AG10803 (cell line): ENCODE measurements at regions not wholly inside any gene's neighbourhood (a gene's known extent, or its start where the extent isn't known, plus 50 kb on each side); places are given as distances from the start of the nearest gene placed in this dataset.
A peak's percentile ranks its signal among the peaks of the same experiment; 100 is the strongest.

Experiments
- DNase-seq: peaks from one replicate; pipeline ENCODE4 v3.0.0; 2010; ENCODE audit warnings: low read depth
- H3K4me3 ChIP-seq: 2 replicates; pipeline ENCODE4 v1.5.1; 2011; ENCODE audit warnings: mild to moderate bottlenecking, low read length, control low read depth
- CTCF ChIP-seq: conservative IDR thresholded peaks from 2 replicates; pipeline ENCODE4 v1.5.1; 2011; ENCODE audit warnings: mild to moderate bottlenecking, low read length, control low read depth, inconsistent platforms

GRCh38 chr2:120902592-120902991, 166.9 kb downstream of the GLI2 start:
- no peak for TF ChIP-seq CTCF
- no peak overlapping the region for H3K4me3 ChIP-seq
- DNase-seq = no peak

- no peak for DNase-seq
- H3K4me3 ChIP-seq = no peak overlapping the region
- no peak for TF ChIP-seq CTCF
Observed at GRCh38 chr2:120904379-120904778, 168.7 kb downstream of the GLI2 start.

GRCh38 chr2:120904830-120905234, 169.2 kb downstream of the GLI2 start:
- no peak overlapping the region for H3K4me3 ChIP-seq
- no peak for DNase-seq
- TF ChIP-seq CTCF = no peak

- no peak overlapping the region for H3K4me3 ChIP-seq
- TF ChIP-seq CTCF = no peak
- no peak for DNase-seq
Observed at GRCh38 chr2:120905298-120905697, 169.6 kb downstream of the GLI2 start.

GRCh38 chr2:120905824-120906571, 170.3 kb downstream of the GLI2 start:
- H3K4me3 ChIP-seq = no peak overlapping the region
- no peak for TF ChIP-seq CTCF
- DNase-seq = no peak

GRCh38 chr2:120906914-120907313, 171.2 kb downstream of the GLI2 start:
- no peak overlapping the region for H3K4me3 ChIP-seq
- no peak for TF ChIP-seq CTCF
- DNase-seq = no peak

GRCh38 chr2:120907822-120908221, 172.2 kb downstream of the GLI2 start:
- DNase-seq = no peak
- H3K4me3 ChIP-seq = no peak overlapping the region
- TF ChIP-seq CTCF = 0 out of 2 replicates have a peak, but pooled peaks have one; percentile 9
